GM19043 (cell line): ENCODE measurements at regions not wholly inside any gene's neighbourhood (a gene's known extent, or its start where the extent isn't known, plus 50 kb on each side); places are given as distances from the start of the nearest gene placed in this dataset.
"Not testable (repeated sequence)": the region's sequence is repeated elsewhere in the genome, so short reads cannot be mapped to it uniquely, and the experiment has no call there.

Experiments
- ATAC-seq: cut with Tn5 transposase; IDR thresholded peaks from one replicate; pipeline ENCODE4 v1.9.1; 2021; ENCODE audit warnings: low read depth; ENCODE audit not compliant: unreplicated experiment

DNA sequence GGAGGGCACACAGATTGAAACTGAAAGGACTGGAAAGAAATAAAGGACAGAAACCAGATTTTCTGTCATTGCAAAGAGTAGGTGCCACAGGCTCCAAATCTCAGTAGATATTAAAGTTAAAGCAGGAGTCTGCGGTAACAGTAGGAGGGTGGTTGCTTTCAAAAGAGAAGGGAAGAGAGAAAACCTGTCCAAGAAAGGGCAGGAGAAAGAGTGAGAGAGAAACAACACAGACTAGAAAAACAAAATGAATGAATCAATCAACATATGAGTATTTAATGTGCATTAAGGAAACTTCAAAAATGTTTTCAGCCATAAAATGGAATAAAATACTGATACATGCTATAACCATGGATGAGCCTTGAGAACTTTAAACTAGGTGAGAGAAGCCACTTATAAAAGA is 143.1 kb upstream of the CTAGE1 start:
- ATAC-seq = no peak

DNA sequence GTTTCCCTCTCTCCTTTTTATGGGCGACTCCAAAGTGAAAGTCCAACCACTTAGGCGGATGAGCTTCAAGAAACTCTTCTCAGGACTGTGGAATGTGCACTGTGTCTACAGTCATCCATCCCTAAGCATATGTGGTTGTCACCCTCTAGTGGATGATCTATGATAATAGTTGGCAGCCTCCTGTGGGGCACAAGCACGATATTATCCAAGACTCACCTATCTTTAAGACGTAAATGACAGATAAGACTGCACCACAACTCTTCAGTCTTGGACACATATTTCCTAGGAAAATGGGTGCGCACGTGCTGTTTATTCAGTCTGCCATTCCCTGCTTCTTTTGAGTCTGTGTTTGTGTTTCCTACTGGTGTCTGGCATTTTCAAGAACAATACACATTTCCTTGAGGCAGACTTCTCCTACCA is 145.5 kb upstream of the CTAGE1 start:
- ATAC-seq = no peak

DNA sequence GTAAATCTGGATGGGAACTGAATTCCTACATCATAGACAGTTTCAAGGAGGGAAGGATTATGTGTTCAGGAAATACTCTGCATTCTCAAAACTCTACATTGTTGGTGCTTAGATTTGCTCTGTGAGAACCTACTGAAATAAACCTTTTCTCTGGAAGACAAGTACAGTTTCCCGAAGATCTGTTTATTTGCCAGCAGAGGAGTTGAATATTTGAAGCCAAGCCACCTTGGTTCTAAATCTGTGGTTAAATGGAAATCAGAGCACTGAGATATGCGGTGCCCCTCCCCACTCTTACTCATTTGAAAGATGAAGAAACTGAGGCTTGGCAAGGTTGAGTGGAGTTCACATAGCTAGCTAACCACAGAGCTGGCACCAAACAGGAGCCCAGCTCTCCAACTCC is 146.3 kb upstream of the CTAGE1 start:
- no peak for ATAC-seq

DNA sequence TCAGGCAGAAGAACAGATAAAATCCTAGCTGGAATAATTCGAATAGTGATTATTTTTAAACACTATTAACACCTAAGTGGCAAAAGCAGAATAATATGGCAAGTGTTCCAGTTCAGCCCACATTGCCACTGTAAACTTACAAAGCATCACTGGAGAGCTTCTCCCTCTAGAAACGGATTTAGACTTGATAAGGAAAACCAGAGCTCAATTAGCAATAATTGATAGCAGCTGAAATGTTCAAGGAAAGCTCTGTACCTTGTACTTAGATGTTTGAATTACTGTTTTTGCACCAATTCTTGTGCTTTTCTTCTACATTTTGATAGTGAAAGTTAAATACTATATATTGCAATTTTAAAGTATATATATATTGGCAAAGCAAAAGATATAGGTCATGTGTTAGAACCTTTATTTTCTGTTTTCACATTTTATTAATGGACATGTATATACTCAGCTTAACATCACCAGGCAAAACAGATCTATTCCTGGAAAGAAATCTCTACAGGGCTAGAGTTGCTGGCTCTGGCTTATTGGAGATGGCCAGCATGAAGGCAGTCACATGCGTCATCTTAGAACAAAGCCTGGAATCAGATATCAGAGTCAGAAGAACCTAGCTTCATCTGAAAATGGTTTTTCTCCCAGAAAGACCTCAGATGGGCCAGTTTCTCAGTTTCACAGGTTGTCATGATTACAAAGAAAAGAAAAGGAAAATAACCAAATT is 149.1 kb upstream of the CTAGE1 start:
- ATAC-seq = no peak

DNA sequence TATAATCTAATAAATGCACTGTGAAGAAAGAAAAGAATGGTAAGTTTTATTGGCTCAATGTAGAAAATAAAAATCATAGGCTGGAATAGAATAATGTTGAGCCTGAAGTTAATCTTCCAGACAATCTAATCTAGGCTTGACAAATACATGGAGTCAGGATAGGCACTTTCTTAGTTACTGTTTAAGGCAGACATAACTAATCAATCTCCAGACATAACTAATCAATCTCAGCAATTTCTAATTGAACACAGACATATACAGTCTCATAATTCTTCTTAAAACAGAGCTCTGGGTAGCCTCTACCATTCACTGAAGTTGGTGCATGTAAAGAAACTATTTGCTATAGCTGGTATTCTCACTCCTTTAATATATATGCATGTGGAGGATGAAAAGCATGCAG is 150.1 kb upstream of the CTAGE1 start:
- ATAC-seq = no peak

DNA sequence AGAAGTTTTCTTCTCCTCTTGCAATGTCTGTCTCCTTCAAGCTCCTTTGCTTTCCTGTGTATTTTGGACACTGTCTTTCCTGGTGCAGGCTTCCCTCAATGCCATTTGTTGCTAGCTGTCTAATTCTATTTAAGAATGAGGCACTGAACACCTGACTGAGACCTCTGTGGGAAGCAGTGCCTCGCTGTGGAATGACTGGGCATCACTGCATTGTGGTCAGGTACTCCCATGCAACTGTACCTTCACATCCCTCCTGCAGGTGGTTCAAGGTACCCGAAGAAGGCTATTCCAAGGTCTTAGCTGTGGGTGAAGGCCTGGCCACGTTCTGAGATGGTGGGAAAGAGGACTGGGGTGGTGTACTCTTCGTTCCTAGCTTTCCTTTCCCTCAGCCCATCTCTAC is 152.8 kb upstream of the CTAGE1 start:
- no peak for ATAC-seq

DNA sequence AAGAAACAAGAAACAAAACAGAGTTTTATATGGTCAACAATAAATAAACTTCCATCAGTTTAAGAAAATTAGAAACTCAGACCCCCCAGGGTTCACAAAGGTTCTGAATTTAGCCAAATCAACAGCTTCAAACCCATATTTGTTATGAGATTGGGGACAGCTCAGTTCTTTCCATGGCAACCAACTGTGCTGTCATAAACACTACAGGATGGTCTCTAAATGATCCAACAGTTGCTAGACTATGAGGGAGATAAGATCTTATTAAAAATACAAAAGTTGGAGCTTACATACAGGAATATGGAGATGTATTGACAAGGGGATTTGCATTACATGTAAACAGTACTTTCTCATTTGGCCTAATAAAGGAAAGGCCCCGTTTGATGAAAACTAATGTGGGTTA is 154.6 kb upstream of the CTAGE1 start:
- no peak for ATAC-seq

DNA sequence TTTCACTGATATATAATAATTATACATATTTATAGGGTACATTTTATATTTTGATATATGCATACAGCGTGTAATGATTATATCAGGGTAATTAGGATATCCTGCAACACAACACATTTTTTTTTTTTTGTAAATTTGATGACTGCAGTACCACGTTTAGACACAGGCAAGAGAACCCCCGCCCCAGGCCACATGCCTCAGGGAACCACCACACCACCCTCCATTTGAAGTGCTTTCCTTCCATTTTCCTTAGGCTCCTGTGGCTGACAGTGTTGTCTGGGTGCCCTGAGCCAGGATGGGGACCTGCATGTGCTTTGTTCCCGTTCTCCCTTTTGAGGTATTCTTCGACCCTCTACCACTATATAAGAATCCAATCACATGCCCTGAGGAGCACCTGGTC is 161.6 kb upstream of the CTAGE1 start:
- no peak for ATAC-seq

DNA sequence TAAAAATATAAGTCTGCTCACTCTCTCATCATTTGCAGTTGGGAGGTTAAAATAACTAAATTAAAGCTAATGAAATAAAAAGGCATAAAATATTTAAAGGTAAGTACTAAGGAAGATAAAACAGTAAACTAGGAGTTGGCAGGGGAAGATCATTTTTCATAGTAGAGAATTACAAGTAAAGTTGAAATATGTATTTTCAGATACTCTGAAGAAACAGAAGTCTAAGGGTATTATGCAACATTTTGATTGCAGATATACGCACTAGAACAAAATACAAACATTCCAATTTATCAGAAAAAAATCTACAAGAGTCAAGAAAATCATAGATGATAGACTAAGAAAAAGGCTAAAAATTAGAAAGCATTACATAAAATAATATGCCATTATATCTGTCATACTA is 167.6 kb upstream of the CTAGE1 start:
- ATAC-seq = no peak

DNA sequence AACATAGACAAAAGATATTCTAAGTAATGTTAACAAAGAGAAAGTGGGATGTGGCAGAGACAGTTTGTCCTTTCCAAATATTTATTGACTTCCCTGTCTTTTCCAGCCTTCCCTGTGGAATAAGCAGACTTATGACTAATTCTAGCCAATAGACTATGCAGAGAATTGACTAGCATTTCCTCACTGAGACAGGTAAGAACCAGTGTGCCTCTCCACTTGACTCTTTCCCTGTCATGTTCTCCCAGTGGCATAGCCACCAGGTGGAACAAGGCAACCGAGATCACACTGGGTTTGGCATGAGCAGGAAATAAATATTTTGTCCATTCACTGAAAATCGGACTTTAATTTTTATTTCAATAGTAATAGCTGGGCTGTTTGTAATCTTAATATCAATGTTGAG is 168.1 kb upstream of the CTAGE1 start:
- ATAC-seq = no peak

DNA sequence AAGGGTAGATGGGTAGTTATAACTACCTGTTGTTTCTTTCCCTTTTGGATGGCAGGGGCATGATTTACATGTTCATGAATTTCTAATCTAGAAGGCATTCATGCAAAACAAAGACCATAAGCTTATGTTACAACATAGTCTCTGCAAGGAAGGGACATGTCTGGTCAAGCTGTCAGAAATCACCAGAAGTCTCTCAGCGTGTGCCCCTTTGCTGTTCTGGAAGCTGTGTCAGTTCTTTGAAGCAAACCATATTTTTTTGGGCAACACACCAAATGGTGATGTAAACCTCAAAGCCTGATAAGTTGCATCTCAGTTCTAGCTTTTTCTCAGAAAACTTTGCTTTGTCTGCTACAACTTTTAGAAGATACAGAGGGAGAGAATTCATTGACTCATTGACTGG is 173.5 kb upstream of the CTAGE1 start:
- no peak for ATAC-seq

DNA sequence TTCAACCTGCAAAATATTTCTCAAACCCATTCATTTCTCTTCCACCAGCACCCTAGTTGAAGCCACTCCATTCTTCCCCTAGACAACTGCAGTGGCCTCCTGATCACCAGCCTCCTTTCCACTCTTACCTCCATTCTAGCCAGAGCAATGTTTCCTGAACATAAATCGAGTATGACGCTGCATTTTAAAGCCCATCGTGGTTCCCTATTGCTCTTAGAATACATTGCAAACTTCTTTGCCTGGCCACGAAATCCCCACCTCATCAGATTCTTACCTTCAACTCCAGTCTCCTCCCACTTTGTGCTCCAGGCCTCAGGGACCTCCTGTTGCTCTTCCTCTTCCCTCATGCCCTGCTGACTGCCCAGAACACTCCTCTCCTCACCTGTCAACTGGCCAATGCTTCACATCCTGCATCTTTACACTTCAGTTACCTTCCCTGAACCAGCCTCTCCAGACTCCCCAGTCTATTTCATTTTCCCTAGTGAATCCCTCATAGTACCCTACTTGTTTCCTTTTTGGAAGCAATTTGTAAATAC is 176.5 kb upstream of the CTAGE1 start:
- no peak for ATAC-seq

DNA sequence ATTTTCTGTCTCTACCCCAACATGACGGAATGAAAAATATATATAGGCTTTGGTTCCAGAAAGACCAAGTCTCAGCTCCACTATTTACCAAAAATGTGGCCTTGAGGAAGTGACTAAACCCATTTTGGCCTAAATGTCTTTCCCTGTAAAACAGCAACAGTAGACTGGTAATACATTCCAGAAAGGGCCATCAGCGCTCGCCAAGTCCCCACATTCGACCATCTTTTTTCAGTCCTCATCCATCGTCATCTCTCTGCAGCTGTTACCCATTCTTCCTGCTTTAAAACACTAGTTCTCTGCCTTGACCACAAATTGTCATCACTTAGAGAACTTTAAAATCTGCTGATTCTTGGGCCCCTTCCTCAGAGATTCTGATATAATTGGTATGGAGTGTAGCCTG is 183.8 kb upstream of the CTAGE1 start:
- ATAC-seq = no peak

DNA sequence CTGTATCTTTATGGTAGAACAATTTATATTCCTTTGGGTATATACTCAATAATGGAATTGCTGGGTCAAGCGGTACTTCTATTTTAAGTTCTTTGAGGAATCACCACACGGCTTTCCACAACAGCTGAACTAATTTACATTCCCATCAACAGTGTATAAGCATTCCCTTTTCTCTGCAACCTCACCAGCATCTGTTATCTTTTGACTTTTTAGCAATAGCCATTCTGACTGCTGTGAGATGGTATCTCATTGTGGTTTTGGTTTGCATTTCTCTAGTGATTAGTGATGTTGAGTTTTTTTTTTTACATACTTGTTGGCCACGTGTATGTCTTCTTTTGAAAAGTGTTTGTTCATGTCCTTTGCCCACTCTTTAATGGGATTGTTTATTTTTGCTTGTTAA is 184.7 kb upstream of the CTAGE1 start:
- not testable (repeated sequence) for ATAC-seq

DNA sequence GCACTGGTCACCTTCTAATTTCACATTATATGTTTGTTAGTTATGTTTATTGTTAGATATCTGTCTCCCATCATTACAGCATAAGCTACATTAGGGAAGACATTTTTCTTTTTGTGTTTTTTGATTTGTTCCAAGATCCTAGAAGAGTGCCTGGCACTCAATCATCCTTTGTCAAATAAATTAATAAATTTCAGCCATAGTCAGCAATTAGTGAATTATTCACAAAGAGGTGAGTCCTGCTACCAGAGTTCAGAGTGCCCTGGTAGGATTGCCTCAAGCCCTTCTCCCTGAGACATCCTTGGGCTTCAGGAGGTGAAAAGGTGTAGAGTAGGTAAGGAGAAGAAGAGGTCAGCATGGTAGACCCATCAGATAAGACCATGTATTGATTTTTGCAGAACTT is 186.2 kb upstream of the CTAGE1 start:
- no peak for ATAC-seq

DNA sequence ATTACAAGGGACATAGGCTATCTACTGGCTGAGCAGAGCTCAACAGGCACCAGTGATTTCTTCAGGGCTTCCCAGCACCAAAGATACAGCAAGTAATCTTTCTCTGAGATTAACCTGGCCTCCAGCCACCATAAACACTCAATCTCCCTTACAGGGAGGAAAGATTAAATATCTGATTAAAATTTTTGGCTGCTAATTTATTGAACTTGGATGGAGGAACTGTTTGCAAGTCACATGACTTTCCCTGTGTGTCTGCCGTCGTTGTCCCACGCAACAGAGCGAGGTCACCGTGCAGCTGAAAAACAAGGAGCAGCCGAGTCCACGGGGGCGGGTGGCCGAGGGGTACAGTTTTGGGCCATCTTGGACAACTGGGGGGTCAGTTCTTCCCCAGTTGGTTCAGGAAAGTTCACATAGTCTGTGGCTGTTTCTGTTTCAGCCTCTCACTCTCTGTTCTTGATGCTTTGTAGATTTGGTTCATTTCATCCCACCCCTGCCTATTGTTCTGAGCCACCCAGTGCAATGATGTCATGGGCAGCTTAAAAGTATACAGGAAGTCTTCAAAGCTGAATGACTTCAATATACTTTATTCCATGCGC is 186.8 kb upstream of the CTAGE1 start:
- ATAC-seq = no peak

DNA sequence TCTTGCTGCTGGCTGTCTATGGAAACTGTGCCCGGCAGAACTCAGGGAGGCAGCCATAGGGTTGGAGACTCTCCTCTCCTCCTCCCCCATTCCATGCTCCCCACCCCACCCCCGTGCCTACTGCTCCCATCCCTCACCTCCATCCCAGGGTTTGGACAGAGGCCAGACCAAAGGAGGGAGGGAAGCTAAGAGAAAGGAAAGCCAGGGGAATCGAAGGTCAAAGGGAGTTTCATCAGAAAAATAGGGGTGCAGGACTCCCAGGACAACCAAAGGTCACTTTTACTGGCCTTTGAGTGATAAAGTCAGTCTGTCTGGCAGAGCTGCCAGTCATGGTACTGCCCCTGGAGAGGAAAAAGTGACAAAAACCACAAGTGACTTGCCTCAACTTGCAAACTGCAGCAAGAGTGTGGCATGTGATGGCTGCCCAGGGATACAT is 187.3 kb upstream of the CTAGE1 start:
- ATAC-seq = no peak

DNA sequence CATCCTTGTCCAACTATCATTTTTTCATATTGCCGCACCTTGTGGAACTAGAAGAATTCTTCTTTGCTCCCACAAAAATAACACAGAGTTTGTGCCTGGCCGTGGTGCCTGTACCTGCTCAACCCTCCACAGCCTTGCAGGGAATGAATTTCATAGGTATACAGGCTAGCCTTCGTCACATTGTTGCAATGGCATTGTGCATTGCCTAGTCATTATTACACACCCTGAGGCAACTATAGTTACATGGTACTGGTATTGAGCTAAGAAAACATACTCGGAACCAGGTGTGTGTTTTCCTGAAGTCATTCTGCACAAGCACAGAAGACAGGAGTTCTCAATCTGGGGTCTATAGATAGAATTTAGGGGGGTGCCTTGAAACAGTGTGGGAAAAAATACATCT is 188.0 kb upstream of the CTAGE1 start:
- ATAC-seq = no peak

DNA sequence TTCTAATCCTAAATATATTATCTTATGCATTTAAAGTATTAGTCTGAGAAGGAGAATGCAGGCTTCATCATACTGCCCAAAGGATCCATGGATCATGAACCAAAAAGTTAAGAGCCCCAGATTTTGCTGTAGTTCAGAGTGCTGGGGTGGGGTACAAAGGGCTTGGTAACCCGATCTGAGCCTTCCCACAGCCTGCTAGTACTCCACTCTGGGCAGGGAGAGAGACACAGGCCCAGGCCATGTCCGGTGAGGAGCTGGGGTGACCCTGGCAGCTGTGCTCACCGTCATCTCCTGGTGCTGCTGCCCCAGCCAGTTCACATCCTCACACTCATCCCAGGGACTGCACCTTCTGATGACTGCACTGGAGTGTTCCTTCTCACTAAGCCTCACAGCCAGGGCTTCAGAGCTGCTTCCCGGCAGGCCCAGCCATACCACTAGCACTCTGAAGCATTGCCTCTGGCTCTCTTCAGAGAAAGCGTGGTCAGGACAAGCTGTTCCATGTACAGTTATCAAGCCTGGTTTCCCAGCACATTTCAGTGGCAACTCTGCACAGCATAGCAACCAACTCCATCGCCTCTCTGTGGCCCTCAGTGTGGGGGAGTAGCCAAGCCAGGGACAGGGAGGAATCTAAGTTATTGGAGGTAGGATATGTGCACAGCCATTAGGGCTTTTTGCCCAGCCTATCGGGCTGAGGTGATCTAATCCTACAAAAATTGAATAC is 189.0 kb upstream of the CTAGE1 start:
- ATAC-seq = no peak

DNA sequence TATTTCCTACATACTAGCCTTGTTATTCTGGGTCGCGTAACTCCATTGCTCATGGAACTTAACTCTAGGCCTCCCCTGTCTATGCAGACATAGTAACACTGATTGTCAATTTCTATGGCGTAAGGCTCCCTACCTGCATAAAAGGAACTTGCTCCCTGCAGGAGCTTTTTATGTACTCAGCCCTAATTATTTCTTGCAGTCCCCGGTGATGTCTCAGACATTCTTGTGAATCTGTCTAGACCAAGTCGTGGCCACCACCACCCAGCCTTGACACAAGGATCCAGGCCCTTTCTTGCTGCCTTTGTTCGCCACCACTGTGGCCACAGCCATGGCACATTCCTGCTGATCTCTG is 189.5 kb upstream of the CTAGE1 start:
- ATAC-seq = no peak

DNA sequence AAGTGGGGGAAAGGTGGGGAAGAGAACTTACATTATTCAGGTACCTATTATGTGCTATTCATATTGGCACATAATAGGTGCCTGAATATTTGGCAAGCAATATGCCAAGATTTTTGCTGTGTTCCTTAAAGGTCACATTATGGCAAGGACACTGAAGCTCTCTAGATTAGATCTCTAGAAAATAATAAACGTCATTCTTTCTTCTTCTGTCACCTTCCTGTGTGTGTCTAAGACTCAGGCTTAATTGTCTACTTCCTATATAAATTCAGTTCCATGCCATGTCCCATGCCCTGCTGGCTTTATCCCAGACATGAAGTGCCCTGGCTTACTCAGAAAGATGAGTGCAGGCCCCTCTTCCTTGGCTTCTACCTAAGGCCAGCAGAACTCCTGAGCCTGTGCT is 191.1 kb upstream of the CTAGE1 start:
- ATAC-seq = no peak

DNA sequence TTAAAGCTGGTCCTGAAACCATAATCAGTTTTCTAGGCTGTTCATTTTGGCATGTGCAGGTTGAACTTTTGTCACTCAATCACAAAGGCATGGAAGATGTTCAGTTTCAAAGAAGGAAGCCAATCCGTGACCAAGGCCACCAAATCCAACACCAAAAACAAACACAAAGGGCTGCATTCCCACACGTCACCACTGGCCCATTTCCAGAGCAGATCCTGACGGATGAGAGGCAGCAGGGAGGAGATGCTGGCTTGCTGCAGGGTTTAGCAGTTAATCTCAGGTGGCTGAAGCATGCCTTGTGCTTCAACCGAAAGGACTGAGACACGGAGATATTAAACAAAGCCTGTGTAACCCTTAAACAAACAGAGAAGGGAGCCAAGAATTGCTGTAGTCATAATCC is 191.9 kb upstream of the CTAGE1 start:
- ATAC-seq = no peak
